PC-3 (cell line): ENCODE measurements at regions not wholly inside any gene's neighbourhood (a gene's known extent, or its start where the extent isn't known, plus 50 kb on each side); places are given as distances from the start of the nearest gene placed in this dataset.

Source experiments
- ATAC-seq: fragments of 200-7000 bp; cut with Tn5 transposase; 2 replicates; pipeline ENCODE4 v1.9.1; 2020; ENCODE audit warnings: mild to moderate bottlenecking, moderate library complexity
- BruUV-seq: library from RNA; stranded (reverse); fragments of 400-500 nt; replicated peaks from 2 replicates; lab custom pipeline; 2021; lab: Mats Ljungman, UMichigan
- CTCF ChIA-PET: fragments of 300-600 bp; sonication (Branson Sonifier 250); formaldehyde crosslinking; loops from one replicate; lab custom pipeline; 2022; ENCODE audit warnings: antibody characterized with exemption; lab: Charles Lee
- POLR2A ChIA-PET: fragments of 300-600 bp; sonication (Branson Sonifier 250); formaldehyde crosslinking; loops from one replicate; lab custom pipeline; 2022; ENCODE audit warnings: antibody characterized with exemption; ENCODE audit not compliant: unreplicated experiment; lab: Charles Lee
- DNase-seq: peaks from one replicate; pipeline ENCODE4 v3.0.0-alpha.2; 2015
- H2AFZ ChIP-seq: fragments of 300-600 bp; sonication (generic); 2 replicates; pipeline ENCODE4 v1.6.0; 2016; ENCODE audit warnings: antibody characterized with exemption, low read length
- H3F3A ChIP-seq: fragments of 300-600 bp; sonication (generic); one replicate; pipeline ENCODE4 v1.6.0; 2017; ENCODE audit warnings: antibody characterized with exemption, low read length, control low read depth, mild to moderate bottlenecking; ENCODE audit not compliant: unreplicated experiment
- H3K27ac ChIP-seq: fragments of 300-600 bp; sonication (generic); 2 replicates; pipeline ENCODE4 v1.5.1; 2016; ENCODE audit warnings: mild to moderate bottlenecking, low read length
- H3K27me3 ChIP-seq: fragments of 300-600 bp; sonication (generic); 2 replicates; pipeline ENCODE4 v1.6.1; 2016; ENCODE audit warnings: low read length, mixed read lengths
- H3K36me3 ChIP-seq: fragments of 300-600 bp; sonication (generic); 2 replicates; pipeline ENCODE4 v1.6.1; 2016; ENCODE audit warnings: low read depth, mixed run types, low read length, mixed read lengths
- H3K4me1 ChIP-seq: fragments of 300-600 bp; sonication (generic); 2 replicates; pipeline ENCODE4 v1.5.1; 2016; ENCODE audit warnings: low read length; ENCODE audit not compliant: insufficient read depth
- H3K4me2 ChIP-seq: fragments of 300-600 bp; sonication (generic); 2 replicates; pipeline ENCODE4 v1.6.0; 2016; ENCODE audit warnings: low read length
- H3K4me3 ChIP-seq: fragments of 300-600 bp; sonication (generic); 2 replicates; pipeline ENCODE4 v1.5.1; 2016; ENCODE audit warnings: mild to moderate bottlenecking, low read length, mixed read lengths
- H3K79me2 ChIP-seq: fragments of 300-600 bp; sonication (generic); 2 replicates; pipeline ENCODE4 v1.6.1; 2017; ENCODE audit warnings: low read length, mixed read lengths
- H3K9ac ChIP-seq: fragments of 300-600 bp; sonication (generic); 2 replicates; pipeline ENCODE4 v1.6.0; 2016; ENCODE audit warnings: mild to moderate bottlenecking, low read length
- H3K9me2 ChIP-seq: fragments of 300-600 bp; sonication (generic); replicated peaks from 2 replicates; pipeline ENCODE4 v1.6.1; 2016; ENCODE audit warnings: mixed run types, low read length, mixed read lengths
- H3K9me3 ChIP-seq: fragments of 300-600 bp; sonication (generic); 2 replicates; pipeline ENCODE4 v1.6.1; 2016; ENCODE audit warnings: low read length, mixed read lengths
- H4K20me1 ChIP-seq: fragments of 300-600 bp; sonication (generic); 2 replicates; pipeline ENCODE4 v1.6.1; 2016; ENCODE audit warnings: low read length, mixed read lengths
- EZH2 ChIP-seq: fragments of 300-600 bp; sonication (generic); IDR thresholded peaks from one replicate; pipeline ENCODE4 v1.6.1; 2017; ENCODE audit warnings: antibody characterized with exemption, mild to moderate bottlenecking, low read length; ENCODE audit not compliant: unreplicated experiment
- EZH2phosphoT487 ChIP-seq: fragments of 300-600 bp; sonication (generic); IDR thresholded peaks from 2 replicates; pipeline ENCODE4 v1.6.1; 2018; ENCODE audit warnings: mild to moderate bottlenecking, antibody characterized with exemption, low read length, borderline replicate concordance
- intact Hi-C: fragments of 100-400 bp; cut with micrococcal nuclease; formaldehyde crosslinking; loops from 2 replicates; pipeline ENCODE4 v1.9.0; 2023
- TF ChIP-seq, protein P1 (sequence below): fragments of 300-600 bp; sonication (generic); conservative IDR thresholded peaks from 2 replicates; pipeline ENCODE4 v1.5.1; 2017; ENCODE audit warnings: antibody characterized with exemption, low read depth, mild to moderate bottlenecking, low read length

DNA sequence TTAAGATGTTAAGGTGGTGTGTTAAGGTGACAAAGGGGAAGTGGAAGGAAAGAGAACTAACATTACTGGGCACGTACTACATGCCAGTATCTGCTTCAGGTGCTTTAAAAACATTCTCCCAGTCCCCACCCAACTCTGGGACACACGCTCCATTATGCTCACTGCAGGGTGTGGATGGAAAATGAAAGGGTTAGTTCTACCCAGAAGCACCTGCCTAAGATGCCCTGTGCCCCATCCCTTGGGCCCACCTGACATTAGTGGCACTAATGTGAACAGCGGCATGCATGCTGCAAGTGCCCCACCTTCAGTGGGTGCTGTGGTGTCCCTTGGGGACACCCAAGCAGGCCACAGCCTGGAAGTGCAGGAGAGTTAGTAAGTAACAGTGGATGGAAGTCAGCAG, 82.9 kb upstream of the CXADR start:
- no peaks in the 10 kb centered on the region for H3K9me2 ChIP-seq
- H2AFZ ChIP-seq = no peak overlapping the region
- H3K4me1 ChIP-seq = no peaks in the 10 kb centered on the region
- no peaks in the 10 kb centered on the region for H4K20me1 ChIP-seq
- no peak for DNase-seq
- ATAC-seq = no peak
- no peak overlapping the region for H3K4me2 ChIP-seq
- H3K9me3 ChIP-seq = no peaks in the 10 kb centered on the region
- H3K27ac ChIP-seq = no peak overlapping the region
- ChIA-PET CTCF (interaction anchor here (0.6 kb wide), 1 partner anchor 18 kb away, joined by 3 read pairs; no protein-coding TSS in a partner anchor), POLR2A (no interaction called here)
- no peak overlapping the region for H3K4me3 ChIP-seq
- no peaks in the 10 kb centered on the region for H3K79me2 ChIP-seq
- TF ChIP-seq EZH2phosphoT487 (no peak), EZH2 (no peak)
- TF ChIP-seq, protein P1, sequence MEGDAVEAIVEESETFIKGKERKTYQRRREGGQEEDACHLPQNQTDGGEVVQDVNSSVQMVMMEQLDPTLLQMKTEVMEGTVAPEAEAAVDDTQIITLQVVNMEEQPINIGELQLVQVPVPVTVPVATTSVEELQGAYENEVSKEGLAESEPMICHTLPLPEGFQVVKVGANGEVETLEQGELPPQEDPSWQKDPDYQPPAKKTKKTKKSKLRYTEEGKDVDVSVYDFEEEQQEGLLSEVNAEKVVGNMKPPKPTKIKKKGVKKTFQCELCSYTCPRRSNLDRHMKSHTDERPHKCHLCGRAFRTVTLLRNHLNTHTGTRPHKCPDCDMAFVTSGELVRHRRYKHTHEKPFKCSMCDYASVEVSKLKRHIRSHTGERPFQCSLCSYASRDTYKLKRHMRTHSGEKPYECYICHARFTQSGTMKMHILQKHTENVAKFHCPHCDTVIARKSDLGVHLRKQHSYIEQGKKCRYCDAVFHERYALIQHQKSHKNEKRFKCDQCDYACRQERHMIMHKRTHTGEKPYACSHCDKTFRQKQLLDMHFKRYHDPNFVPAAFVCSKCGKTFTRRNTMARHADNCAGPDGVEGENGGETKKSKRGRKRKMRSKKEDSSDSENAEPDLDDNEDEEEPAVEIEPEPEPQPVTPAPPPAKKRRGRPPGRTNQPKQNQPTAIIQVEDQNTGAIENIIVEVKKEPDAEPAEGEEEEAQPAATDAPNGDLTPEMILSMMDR = no peak
- H3K9ac ChIP-seq = no peak overlapping the region
- intact Hi-C loops = no loop called here
- no peaks in the 10 kb centered on the region for H3K36me3 ChIP-seq
- no peaks in the 10 kb centered on the region for H3K27me3 ChIP-seq
- BruUV-seq = no TSS peak
- H3F3A ChIP-seq = no peaks in the 10 kb centered on the region

DNA sequence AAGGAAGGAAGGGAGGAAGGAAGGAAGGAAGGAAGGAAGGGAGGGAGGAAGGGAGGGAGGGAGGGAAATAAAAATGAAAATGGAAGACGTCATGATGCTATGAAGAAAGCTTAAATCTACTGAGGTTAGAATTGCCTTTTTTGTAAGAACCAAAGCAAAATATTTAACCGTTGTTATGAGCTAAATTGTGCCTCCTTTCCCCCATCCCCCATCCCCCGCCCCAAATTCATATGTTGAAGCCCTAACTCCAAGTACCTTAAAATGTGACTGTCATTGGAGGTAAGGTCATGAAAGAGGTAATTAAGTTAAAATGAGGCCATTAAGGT, 80.1 kb upstream of the CXADR start:
- Histone ChIP-seq H3K4me1 (peaks cover 11% of the 10 kb centered on the region), H3F3A (peaks cover 3% of the 10 kb centered on the region), H3K9me2 (no peaks in the 10 kb centered on the region), H3K36me3 (no peaks in the 10 kb centered on the region), H2AFZ (no peak overlapping the region), H3K79me2 (no peaks in the 10 kb centered on the region), H3K9me3 (no peaks in the 10 kb centered on the region), H3K9ac (no peak overlapping the region), H3K27me3 (no peaks in the 10 kb centered on the region), H3K27ac (no peak overlapping the region), H3K4me3 (no peak overlapping the region), H3K4me2 (no peak overlapping the region), H4K20me1 (no peaks in the 10 kb centered on the region)
- TF ChIP-seq, protein P1 = no peak
- TF ChIP-seq EZH2 (no peak), EZH2phosphoT487 (no peak)
- DNase-seq (no peak), ATAC-seq (no peak)
- no TSS peak for BruUV-seq
- ChIA-PET CTCF (no interaction called here), POLR2A (no interaction called here)
- intact Hi-C loops = no loop called here

DNA sequence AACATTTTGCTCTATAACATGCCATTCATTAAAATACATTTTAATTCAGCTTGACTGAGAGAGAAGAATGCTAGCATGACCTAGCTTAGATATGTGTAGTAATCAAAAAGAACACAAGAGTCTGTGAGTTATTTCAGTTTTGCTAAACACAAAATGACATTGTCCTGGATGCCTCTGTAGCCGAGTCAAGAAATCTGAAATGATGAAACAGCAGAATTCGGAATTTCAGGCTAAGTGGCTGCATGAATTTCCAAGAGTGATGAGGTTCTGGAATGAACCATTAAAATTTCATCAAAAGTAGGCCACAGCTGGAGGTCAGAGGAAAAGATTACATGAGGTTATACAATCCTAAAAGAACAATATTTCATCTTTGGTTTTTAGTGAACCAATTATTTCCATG, 79.1 kb upstream of the CXADR start:
- CTCF ChIA-PET = no interaction called here
- TF ChIP-seq EZH2phosphoT487 = no peak
- no peak for TF ChIP-seq EZH2
- TF ChIP-seq, protein P1 = no peak
- intact Hi-C loops = no loop called here

More for the DNA sequence above, 79.1 kb upstream of the CXADR start:
- no peak overlapping the region for H2AFZ ChIP-seq
- H3K4me3 ChIP-seq = no peak overlapping the region
- no peaks in the 10 kb centered on the region for H3K36me3 ChIP-seq
- no peak overlapping the region for H3K27ac ChIP-seq
- no peaks in the 10 kb centered on the region for H4K20me1 ChIP-seq
- H3K27me3 ChIP-seq = no peaks in the 10 kb centered on the region
- ATAC-seq = no peak
- no peaks in the 10 kb centered on the region for H3K9me3 ChIP-seq
- POLR2A ChIA-PET = no interaction called here
- H3K79me2 ChIP-seq = no peaks in the 10 kb centered on the region
- BruUV-seq = no TSS peak
- peaks cover 11% of the 10 kb centered on the region for H3K4me1 ChIP-seq
- no peak overlapping the region for H3K4me2 ChIP-seq
- peaks cover 3% of the 10 kb centered on the region for H3F3A ChIP-seq
- no peaks in the 10 kb centered on the region for H3K9me2 ChIP-seq
- no peak for DNase-seq
- H3K9ac ChIP-seq = no peak overlapping the region
